HCT116 (cell line): ENCODE measurements at regions not wholly inside any gene's neighbourhood (a gene's known extent, or its start where the extent isn't known, plus 50 kb on each side); places are given as distances from the start of the nearest gene placed in this dataset.

Experiments used
- CTCF ChIP-seq, 3 experiments: fragments of 200-600 bp in 1 of 3; sonication (generic) in 1 of 3; IDR thresholded peaks in 2 of 3; conservative IDR thresholded peaks in 1 of 3; 2 replicates each; pipeline ENCODE4 v1.5.1; 2012 to 2017; ENCODE audit warnings: low read depth in 2 of 3, low read length in 2 of 3, antibody characterized with exemption in 1 of 3, borderline replicate concordance in 1 of 3, control low read depth in 1 of 3, mild to moderate bottlenecking in 1 of 3, mixed read lengths in 1 of 3, mixed run types in 1 of 3, moderate library complexity in 1 of 3; ENCODE audit not compliant: insufficient read depth in 1 of 3
- EZH2phosphoT487 ChIP-seq: fragments of 200-600 bp; IDR thresholded peaks from 2 replicates; pipeline ENCODE4 v1.6.1; 2018; ENCODE audit warnings: antibody characterized with exemption, borderline replicate concordance
- JUND ChIP-seq: IDR thresholded peaks from 2 replicates; pipeline ENCODE4 v1.6.1; 2012
- MAX ChIP-seq: IDR thresholded peaks from 2 replicates; pipeline ENCODE4 v1.6.1; 2012
- POLR2A ChIP-seq: IDR thresholded peaks from 2 replicates; pipeline ENCODE4 v1.7.0; 2011; ENCODE audit warnings: borderline replicate concordance; ENCODE audit not compliant: insufficient read depth, insufficient read length; ENCODE audit errors: extremely low read depth
- POLR2AphosphoS5 ChIP-seq: IDR thresholded peaks from 2 replicates; pipeline ENCODE4 v1.6.1; 2011; ENCODE audit warnings: mild to moderate bottlenecking, low read depth, low read length, moderate library complexity
- RAD21 ChIP-seq: IDR thresholded peaks from 2 replicates; pipeline ENCODE4 v1.6.1; 2012; ENCODE audit warnings: low read depth, mild to moderate bottlenecking
- ZFX ChIP-seq: fragments of 450-650 bp; IDR thresholded peaks from 2 replicates; pipeline ENCODE4 v1.6.1; 2017

GRCh38 chr6:145331066-145331465 lies 404.3 kb downstream of the EPM2A start:
- TF ChIP-seq CTCF (IDR thresholded peaks at IDR 0.05 in 2 of 3, conservative IDR thresholded peaks at IDR 0.05 in 1 of 3; ENCODE audit: borderline replicate concordance in 1 of 3, insufficient read depth in 1 of 3, low read depth in 2 of 3, low read length in 2 of 3), result no peak
- no peak for TF ChIP-seq ZFX
- TF ChIP-seq EZH2phosphoT487, result no peak
- no peak for TF ChIP-seq POLR2A
- no peak for TF ChIP-seq RAD21
- no peak for TF ChIP-seq POLR2AphosphoS5
- no peak for TF ChIP-seq MAX
- TF ChIP-seq JUND, result no peak
